ENCODE measurements at regions not wholly inside any gene's neighbourhood (a gene's known extent, or its start where the extent isn't known, plus 50 kb on each side); places are given as distances from the start of the nearest gene placed in this dataset.

DNA sequence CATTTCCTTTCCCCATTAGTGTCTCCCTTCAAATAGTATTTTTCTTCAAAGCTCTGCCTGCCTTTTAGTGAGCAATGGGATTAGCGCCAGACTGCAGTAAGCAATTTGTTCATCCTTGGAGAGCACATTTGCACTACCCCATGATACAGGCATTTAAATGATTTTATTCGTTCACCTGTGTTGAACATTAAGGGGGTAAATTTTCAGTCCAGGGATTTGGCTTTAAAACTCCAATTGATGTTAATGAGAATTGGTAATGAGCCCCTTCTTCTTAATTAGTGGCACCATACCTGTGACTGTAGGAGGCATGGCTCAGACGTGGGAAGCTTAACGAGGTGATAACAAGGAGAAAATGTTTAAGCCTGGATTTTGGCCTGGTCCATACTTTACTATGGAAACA is 161.4 kb upstream of the NANOGP8 start:
- TF ChIP-seq, protein P1, sequence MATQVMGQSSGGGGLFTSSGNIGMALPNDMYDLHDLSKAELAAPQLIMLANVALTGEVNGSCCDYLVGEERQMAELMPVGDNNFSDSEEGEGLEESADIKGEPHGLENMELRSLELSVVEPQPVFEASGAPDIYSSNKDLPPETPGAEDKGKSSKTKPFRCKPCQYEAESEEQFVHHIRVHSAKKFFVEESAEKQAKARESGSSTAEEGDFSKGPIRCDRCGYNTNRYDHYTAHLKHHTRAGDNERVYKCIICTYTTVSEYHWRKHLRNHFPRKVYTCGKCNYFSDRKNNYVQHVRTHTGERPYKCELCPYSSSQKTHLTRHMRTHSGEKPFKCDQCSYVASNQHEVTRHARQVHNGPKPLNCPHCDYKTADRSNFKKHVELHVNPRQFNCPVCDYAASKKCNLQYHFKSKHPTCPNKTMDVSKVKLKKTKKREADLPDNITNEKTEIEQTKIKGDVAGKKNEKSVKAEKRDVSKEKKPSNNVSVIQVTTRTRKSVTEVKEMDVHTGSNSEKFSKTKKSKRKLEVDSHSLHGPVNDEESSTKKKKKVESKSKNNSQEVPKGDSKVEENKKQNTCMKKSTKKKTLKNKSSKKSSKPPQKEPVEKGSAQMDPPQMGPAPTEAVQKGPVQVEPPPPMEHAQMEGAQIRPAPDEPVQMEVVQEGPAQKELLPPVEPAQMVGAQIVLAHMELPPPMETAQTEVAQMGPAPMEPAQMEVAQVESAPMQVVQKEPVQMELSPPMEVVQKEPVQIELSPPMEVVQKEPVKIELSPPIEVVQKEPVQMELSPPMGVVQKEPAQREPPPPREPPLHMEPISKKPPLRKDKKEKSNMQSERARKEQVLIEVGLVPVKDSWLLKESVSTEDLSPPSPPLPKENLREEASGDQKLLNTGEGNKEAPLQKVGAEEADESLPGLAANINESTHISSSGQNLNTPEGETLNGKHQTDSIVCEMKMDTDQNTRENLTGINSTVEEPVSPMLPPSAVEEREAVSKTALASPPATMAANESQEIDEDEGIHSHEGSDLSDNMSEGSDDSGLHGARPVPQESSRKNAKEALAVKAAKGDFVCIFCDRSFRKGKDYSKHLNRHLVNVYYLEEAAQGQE (IDR thresholded peaks at IDR 0.05; ENCODE audit: insufficient replicate concordance, low read depth): no peak
- TF ChIP-seq, protein P2, sequence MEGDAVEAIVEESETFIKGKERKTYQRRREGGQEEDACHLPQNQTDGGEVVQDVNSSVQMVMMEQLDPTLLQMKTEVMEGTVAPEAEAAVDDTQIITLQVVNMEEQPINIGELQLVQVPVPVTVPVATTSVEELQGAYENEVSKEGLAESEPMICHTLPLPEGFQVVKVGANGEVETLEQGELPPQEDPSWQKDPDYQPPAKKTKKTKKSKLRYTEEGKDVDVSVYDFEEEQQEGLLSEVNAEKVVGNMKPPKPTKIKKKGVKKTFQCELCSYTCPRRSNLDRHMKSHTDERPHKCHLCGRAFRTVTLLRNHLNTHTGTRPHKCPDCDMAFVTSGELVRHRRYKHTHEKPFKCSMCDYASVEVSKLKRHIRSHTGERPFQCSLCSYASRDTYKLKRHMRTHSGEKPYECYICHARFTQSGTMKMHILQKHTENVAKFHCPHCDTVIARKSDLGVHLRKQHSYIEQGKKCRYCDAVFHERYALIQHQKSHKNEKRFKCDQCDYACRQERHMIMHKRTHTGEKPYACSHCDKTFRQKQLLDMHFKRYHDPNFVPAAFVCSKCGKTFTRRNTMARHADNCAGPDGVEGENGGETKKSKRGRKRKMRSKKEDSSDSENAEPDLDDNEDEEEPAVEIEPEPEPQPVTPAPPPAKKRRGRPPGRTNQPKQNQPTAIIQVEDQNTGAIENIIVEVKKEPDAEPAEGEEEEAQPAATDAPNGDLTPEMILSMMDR (IDR thresholded peaks at IDR 0.05; ENCODE audit: insufficient read depth, low read length): no peak
- no peak for TF ChIP-seq SPI1 (IDR thresholded peaks at IDR 0.05; ENCODE audit: borderline replicate concordance, low read depth)
- TF ChIP-seq POLR2AphosphoS5 (IDR thresholded peaks at IDR 0.05; ENCODE audit: low read depth): no peak

Measured in HL-60 (cell line).